DND-41 (cell line): ENCODE measurements at regions not wholly inside any gene's neighbourhood (a gene's known extent, or its start where the extent isn't known, plus 50 kb on each side); places are given as distances from the start of the nearest gene placed in this dataset.
A peak's percentile ranks its signal among the peaks of the same experiment; 100 is the strongest.

Experiments
- ATAC-seq: fragments of 200-7000 bp; cut with Tn5 transposase; 3 replicates; pipeline ENCODE4 v1.9.1; 2021; ENCODE audit warnings: low read depth; ENCODE audit not compliant: insufficient read depth
- DNase-seq: peaks from one replicate; pipeline ENCODE4 v3.0.0-alpha.2; 2020
- H2AFZ ChIP-seq: 2 replicates; pipeline ENCODE4 v1.6.0; 2012; ENCODE audit warnings: low read depth, low read length
- H3K27ac ChIP-seq: 2 replicates; pipeline ENCODE4 v1.5.1; 2012; ENCODE audit warnings: low read length, inconsistent platforms
- H3K27me3 ChIP-seq: fragments of 200-600 bp; sonication (generic); 2 replicates; pipeline ENCODE4 v1.6.0; 2012; ENCODE audit warnings: low read length, mild to moderate bottlenecking, inconsistent platforms; ENCODE audit not compliant: insufficient read depth, poor library complexity
- H3K36me3 ChIP-seq: 2 replicates; pipeline ENCODE4 v1.5.1; 2012; ENCODE audit warnings: low read length, inconsistent platforms; ENCODE audit not compliant: insufficient read depth
- H3K4me1 ChIP-seq: 2 replicates; pipeline ENCODE4 v1.5.1; 2012; ENCODE audit warnings: mild to moderate bottlenecking, low read length; ENCODE audit not compliant: insufficient read depth
- H3K4me2 ChIP-seq: 2 replicates; pipeline ENCODE4 v1.6.0; 2012; ENCODE audit warnings: mild to moderate bottlenecking, moderate library complexity, low read length, inconsistent platforms; ENCODE audit not compliant: insufficient read depth
- H3K4me3 ChIP-seq, 2 experiments: fragments of 200-600 bp in 1 of 2; shearing (Covaris generic) in 1 of 2; 2 replicates each; pipeline ENCODE4 v1.5.1; 2012 to 2016; ENCODE audit warnings: inconsistent platforms in 2 of 2, low read length in 2 of 2, mild to moderate bottlenecking in 2 of 2, low read depth in 1 of 2, moderate library complexity in 1 of 2
- H3K79me2 ChIP-seq: 2 replicates; pipeline ENCODE4 v1.6.0; 2012; ENCODE audit warnings: low read length, inconsistent platforms; ENCODE audit not compliant: insufficient read depth
- H3K9ac ChIP-seq: 2 replicates; pipeline ENCODE4 v1.6.0; 2012; ENCODE audit warnings: low read depth, mild to moderate bottlenecking, inconsistent platforms, low read length, moderate library complexity
- H3K9me3 ChIP-seq: 2 replicates; pipeline ENCODE4 v1.5.1; 2012; ENCODE audit warnings: low read length, moderate library complexity, mild to moderate bottlenecking, inconsistent platforms; ENCODE audit not compliant: insufficient read depth, severe bottlenecking
- H4K20me1 ChIP-seq: 2 replicates; pipeline ENCODE4 v1.6.0; 2012; ENCODE audit warnings: low read length; ENCODE audit not compliant: insufficient read depth
- EZH2 ChIP-seq: IDR thresholded peaks from 3 replicates; pipeline ENCODE4 v1.6.1; 2012; ENCODE audit warnings: borderline replicate concordance, low read depth, mild to moderate bottlenecking, moderate library complexity, low read length, inconsistent platforms; ENCODE audit not compliant: severe bottlenecking
- TF ChIP-seq, protein P1 (sequence below): IDR thresholded peaks from 2 replicates; pipeline ENCODE4 v1.5.1; 2012; ENCODE audit warnings: borderline replicate concordance, low read length, moderate library complexity, mild to moderate bottlenecking; ENCODE audit not compliant: poor library complexity, severe bottlenecking; ENCODE audit errors: extremely low read depth

GRCh38 chr1:53393325-53393792, 65.5 kb upstream of the LRP8 start:
- ATAC-seq, result peak; percentile 92
- no peak overlapping the region for H3K27ac ChIP-seq
- no peak overlapping the region; the same call in 1 of the 2 replicates for H2AFZ ChIP-seq

DNA sequence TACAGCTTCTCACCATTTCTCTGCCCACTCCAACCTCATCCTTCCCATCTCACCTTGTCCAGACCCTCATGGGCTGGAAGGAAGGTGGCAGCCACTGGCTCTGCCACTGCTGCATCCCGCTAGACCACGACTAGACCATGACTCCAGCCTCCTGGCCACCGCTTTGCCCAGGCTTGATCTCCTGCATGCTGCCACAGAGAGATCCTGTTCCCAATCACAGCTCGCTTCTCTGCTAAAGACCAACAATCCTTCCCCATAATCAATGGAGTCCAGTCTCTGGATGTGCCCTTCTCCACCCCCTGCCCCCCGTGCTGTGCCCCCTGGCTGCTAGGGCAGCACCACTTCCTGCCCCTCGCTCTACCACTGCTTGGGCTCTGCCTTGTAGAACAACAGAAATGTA, 64.9 kb upstream of the DMRTB1 start:
- H3K9me3 ChIP-seq, result no peaks in the 10 kb centered on the region
- no peaks in the 10 kb centered on the region for H3K79me2 ChIP-seq
- no peaks in the 10 kb centered on the region for H4K20me1 ChIP-seq
- ATAC-seq (no peak), DNase-seq (no peak)
- H3K4me2 ChIP-seq, result no peak overlapping the region
- peaks cover 3% of the 10 kb centered on the region; the same call in 1 of the 2 replicates for H3K4me1 ChIP-seq
- no peaks in the 10 kb centered on the region for H3K36me3 ChIP-seq
- H3K4me3 ChIP-seq, result no peak overlapping the region
- peaks cover 25% of the 10 kb centered on the region for H3K27me3 ChIP-seq
- H3K9ac ChIP-seq, result no peak overlapping the region
- no peak overlapping the region for H3K27ac ChIP-seq
- TF ChIP-seq, protein P1, sequence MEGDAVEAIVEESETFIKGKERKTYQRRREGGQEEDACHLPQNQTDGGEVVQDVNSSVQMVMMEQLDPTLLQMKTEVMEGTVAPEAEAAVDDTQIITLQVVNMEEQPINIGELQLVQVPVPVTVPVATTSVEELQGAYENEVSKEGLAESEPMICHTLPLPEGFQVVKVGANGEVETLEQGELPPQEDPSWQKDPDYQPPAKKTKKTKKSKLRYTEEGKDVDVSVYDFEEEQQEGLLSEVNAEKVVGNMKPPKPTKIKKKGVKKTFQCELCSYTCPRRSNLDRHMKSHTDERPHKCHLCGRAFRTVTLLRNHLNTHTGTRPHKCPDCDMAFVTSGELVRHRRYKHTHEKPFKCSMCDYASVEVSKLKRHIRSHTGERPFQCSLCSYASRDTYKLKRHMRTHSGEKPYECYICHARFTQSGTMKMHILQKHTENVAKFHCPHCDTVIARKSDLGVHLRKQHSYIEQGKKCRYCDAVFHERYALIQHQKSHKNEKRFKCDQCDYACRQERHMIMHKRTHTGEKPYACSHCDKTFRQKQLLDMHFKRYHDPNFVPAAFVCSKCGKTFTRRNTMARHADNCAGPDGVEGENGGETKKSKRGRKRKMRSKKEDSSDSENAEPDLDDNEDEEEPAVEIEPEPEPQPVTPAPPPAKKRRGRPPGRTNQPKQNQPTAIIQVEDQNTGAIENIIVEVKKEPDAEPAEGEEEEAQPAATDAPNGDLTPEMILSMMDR, result no peak
- no peak for TF ChIP-seq EZH2
- H2AFZ ChIP-seq, result no peak overlapping the region

More at GRCh38 chr1:53393325-53393792, 65.5 kb upstream of the LRP8 start:
- peaks cover 22% of the 10 kb centered on the region for H3K27me3 ChIP-seq
- no peaks in the 10 kb centered on the region for H3K79me2 ChIP-seq
- H3K4me3 ChIP-seq, result no peak overlapping the region
- no peaks in the 10 kb centered on the region for H3K9me3 ChIP-seq
- H3K4me1 ChIP-seq, result peaks cover 3% of the 10 kb centered on the region; the same call in 1 of the 2 replicates
- peak; percentile 71 for DNase-seq
- H3K36me3 ChIP-seq, result no peaks in the 10 kb centered on the region
- H3K4me2 ChIP-seq, result 0 out of 2 replicates have a peak overlapping the region, but pooled peaks have one; percentile 15
- H4K20me1 ChIP-seq, result no peaks in the 10 kb centered on the region
- TF ChIP-seq, protein P1, result peak; percentile 92
- no peak for TF ChIP-seq EZH2
- no peak overlapping the region for H3K9ac ChIP-seq

- Histone ChIP-seq H3K9me3 (no peaks in the 10 kb centered on the region), H3K4me2 (no peak overlapping the region), H2AFZ (no peak overlapping the region), H3K36me3 (no peaks in the 10 kb centered on the region), H3K4me3 (no peak overlapping the region), H4K20me1 (no peaks in the 10 kb centered on the region), H3K79me2 (no peaks in the 10 kb centered on the region), H3K9ac (no peak overlapping the region), H3K27ac (no peak overlapping the region), H3K4me1 (peaks cover 3% of the 10 kb centered on the region; the same call in 1 of the 2 replicates), H3K27me3 (peaks cover 25% of the 10 kb centered on the region)
- no peak for TF ChIP-seq EZH2
- TF ChIP-seq, protein P1, result no peak
- DNase-seq (no peak), ATAC-seq (no peak)
Observed at GRCh38 chr1:53395671-53396215, 63.5 kb upstream of the DMRTB1 start.
